Progenitor cell of endocrine pancreas (in vitro differentiated cells): ENCODE measurements at regions not wholly inside any gene's neighbourhood (a gene's known extent, or its start where the extent isn't known, plus 50 kb on each side); places are given as distances from the start of the nearest gene placed in this dataset.

Experiments used
- DNase-seq: peaks from one replicate; pipeline ENCODE4 v3.0.0; 2021; ENCODE audit warnings: low spot score; ENCODE audit not compliant: unreplicated experiment
- H3K27ac Mint-ChIP-seq: 2 replicates; pipeline ENCODE4 v1.8.0; 2021; ENCODE audit warnings: mild to moderate bottlenecking, moderate library complexity, mixed read lengths
- H3K27me3 Mint-ChIP-seq: 2 replicates; pipeline ENCODE4 v1.8.0; 2021; ENCODE audit warnings: mixed read lengths
- H3K36me3 Mint-ChIP-seq: 2 replicates; pipeline ENCODE4 v1.8.0; 2022; ENCODE audit warnings: mixed read lengths; ENCODE audit not compliant: insufficient read depth
- H3K4me1 Mint-ChIP-seq: 2 replicates; pipeline ENCODE4 v1.8.0; 2021; ENCODE audit warnings: low read depth, mixed read lengths
- H3K4me3 Mint-ChIP-seq: 2 replicates; pipeline ENCODE4 v1.8.0; 2021; ENCODE audit warnings: low read depth, mild to moderate bottlenecking, moderate library complexity, mixed read lengths
- H3K9me3 Mint-ChIP-seq: 2 replicates; pipeline ENCODE4 v1.8.0; 2021; ENCODE audit warnings: low read depth, mixed read lengths
- TF ChIP-seq, protein P1 (sequence below): fragments of 200-600 bp; sonication (generic); IDR thresholded peaks from one replicate; pipeline ENCODE4 v1.5.0; 2021; ENCODE audit warnings: antibody characterized with exemption, mild to moderate bottlenecking; ENCODE audit not compliant: unreplicated experiment

DNA sequence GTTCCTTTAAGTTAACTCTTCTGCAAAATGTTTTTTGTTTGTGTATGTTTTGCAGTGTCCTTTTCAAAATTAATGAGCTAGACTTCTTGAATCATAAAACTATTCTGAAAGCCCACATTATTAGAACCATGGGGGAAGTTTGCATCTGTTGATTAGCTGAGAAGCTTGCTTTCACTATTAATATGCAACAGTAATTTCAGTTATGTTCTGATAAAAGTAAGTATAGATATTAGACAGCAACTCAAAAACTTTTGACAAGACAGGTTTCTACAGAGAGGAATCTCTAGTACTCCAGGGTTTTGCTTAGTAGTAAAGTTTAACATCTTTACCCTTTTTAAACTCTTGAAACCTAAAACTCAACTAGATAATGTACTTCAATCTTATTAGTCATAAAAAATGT, 147.8 kb downstream of the UBE2E3 start:
- no peaks in the 10 kb centered on the region for H3K27me3 Mint-ChIP-seq
- peaks cover 2% of the 10 kb centered on the region for H3K4me1 Mint-ChIP-seq
- TF ChIP-seq, protein P1, sequence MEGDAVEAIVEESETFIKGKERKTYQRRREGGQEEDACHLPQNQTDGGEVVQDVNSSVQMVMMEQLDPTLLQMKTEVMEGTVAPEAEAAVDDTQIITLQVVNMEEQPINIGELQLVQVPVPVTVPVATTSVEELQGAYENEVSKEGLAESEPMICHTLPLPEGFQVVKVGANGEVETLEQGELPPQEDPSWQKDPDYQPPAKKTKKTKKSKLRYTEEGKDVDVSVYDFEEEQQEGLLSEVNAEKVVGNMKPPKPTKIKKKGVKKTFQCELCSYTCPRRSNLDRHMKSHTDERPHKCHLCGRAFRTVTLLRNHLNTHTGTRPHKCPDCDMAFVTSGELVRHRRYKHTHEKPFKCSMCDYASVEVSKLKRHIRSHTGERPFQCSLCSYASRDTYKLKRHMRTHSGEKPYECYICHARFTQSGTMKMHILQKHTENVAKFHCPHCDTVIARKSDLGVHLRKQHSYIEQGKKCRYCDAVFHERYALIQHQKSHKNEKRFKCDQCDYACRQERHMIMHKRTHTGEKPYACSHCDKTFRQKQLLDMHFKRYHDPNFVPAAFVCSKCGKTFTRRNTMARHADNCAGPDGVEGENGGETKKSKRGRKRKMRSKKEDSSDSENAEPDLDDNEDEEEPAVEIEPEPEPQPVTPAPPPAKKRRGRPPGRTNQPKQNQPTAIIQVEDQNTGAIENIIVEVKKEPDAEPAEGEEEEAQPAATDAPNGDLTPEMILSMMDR = no peak
- DNase-seq = no peak
- peaks cover 2% of the 10 kb centered on the region for H3K9me3 Mint-ChIP-seq
- H3K27ac Mint-ChIP-seq = no peak overlapping the region
- no peaks in the 10 kb centered on the region for H3K36me3 Mint-ChIP-seq
- no peak overlapping the region for H3K4me3 Mint-ChIP-seq

DNA sequence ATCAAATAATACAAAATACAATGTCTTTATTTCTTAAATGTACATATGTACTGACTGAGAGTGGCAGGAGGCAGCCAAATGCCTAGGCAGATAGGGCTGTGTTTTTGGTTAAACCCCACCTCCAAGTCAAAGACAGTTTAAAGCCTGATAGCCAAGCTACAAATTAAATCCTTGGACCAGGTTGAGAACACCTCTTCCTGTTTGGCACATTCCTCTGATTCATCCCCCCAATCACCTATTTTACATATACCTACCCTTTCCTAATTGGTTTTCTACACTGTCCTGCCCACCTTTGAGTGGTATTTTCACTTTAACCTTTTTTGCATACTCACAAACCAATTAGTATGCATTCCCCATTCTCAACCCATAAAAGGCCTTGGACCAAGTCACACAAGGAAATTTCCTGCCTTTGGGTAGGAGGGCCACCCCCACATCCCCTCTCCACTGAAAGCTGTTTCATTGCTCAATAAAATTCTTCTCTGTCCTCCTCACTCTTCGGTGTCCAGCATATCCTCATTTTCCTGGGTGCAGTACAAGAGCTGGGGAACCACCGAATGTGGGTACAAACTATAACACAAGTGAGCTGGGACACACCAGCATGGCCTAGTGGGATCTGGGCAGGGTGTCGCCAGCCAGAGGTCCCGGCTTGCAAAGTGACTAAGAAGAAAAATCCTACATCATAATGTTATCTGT, 149.1 kb downstream of the UBE2E3 start:
- H3K27me3 Mint-ChIP-seq = no peaks in the 10 kb centered on the region
- H3K4me1 Mint-ChIP-seq = peaks cover 2% of the 10 kb centered on the region
- DNase-seq = no peak
- H3K36me3 Mint-ChIP-seq = no peaks in the 10 kb centered on the region
- TF ChIP-seq, protein P1 = no peak
- no peak overlapping the region for H3K4me3 Mint-ChIP-seq
- peaks cover 2% of the 10 kb centered on the region for H3K9me3 Mint-ChIP-seq
- no peak overlapping the region for H3K27ac Mint-ChIP-seq

DNA sequence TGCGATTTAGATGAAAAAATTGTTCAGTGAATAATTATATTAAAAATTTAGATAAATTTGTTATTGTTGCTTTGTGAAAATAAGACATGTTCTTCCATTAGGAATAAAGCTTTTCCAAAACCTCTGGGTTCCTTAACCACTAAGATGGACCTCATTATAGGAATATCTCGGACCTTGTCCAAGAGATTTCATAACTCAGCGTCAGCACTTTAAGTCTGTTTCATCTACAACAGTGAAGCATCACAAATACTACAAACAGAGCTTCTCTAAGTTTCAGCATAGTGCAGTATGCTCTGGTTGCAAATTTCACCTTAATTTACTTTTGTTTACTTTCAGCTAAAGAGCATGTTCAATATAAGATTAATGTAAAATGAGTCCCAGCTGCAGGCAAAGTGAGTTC, 150.3 kb downstream of the UBE2E3 start:
- DNase-seq = no peak

DNA sequence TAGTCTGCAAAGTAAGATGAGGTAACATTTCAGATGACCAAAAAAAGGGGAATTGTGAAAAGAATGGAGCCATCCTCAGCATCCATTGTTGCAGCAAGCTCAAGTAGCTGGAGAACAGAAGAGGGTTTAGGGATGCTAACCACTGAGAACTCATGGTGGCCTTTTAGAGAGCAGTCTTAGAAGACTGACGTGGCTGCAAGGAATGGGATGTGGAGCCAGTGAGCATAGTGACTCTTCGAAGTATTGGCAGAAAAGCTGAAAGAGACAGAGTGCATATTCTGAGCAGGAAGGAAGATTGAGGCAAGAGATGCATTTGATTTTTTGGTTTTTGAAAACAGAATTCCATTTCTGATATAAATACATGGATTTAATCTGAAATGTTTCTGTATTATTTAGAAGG, 151.2 kb downstream of the UBE2E3 start:
- Mint-ChIP-seq H3K27me3 (no peaks in the 10 kb centered on the region), H3K4me3 (no peak overlapping the region), H3K27ac (no peak overlapping the region), H3K36me3 (no peaks in the 10 kb centered on the region), H3K4me1 (peaks cover under 1% of the 10 kb centered on the region), H3K9me3 (peaks cover under 1% of the 10 kb centered on the region)
- no peak for DNase-seq
- TF ChIP-seq, protein P1 = no peak

More for the DNA sequence above, 150.3 kb downstream of the UBE2E3 start:
- H3K4me3 Mint-ChIP-seq = no peak overlapping the region
- H3K9me3 Mint-ChIP-seq = peaks cover 2% of the 10 kb centered on the region
- H3K27me3 Mint-ChIP-seq = no peaks in the 10 kb centered on the region
- H3K27ac Mint-ChIP-seq = no peak overlapping the region
- H3K36me3 Mint-ChIP-seq = no peaks in the 10 kb centered on the region
- TF ChIP-seq, protein P1 = no peak
- peaks cover 2% of the 10 kb centered on the region for H3K4me1 Mint-ChIP-seq

DNA sequence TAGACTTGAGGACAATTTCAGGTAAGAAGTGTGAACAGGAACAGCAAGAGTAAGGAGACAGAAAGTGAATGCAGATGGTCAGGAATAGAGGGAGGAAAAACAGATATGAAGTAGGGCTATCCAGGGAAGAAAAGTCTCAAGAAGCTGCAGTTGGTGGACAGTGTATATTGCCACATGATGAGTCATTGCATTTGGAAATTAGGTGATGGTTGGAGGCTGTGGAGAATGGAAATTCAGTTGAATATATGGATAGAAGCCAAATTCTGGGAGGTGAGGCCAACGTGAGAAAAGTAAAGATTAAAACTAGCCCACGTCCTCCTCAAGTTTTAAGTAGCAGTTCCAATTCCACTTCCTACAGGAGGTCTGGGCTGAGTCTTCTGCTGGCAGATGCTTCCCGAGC, 158.4 kb downstream of the UBE2E3 start:
- H3K27ac Mint-ChIP-seq = no peak overlapping the region
- H3K4me1 Mint-ChIP-seq = no peaks in the 10 kb centered on the region
- no peaks in the 10 kb centered on the region for H3K36me3 Mint-ChIP-seq
- no peak for DNase-seq
- H3K9me3 Mint-ChIP-seq = no peaks in the 10 kb centered on the region
- TF ChIP-seq, protein P1 = no peak
- peaks cover 3% of the 10 kb centered on the region for H3K27me3 Mint-ChIP-seq
- H3K4me3 Mint-ChIP-seq = no peak overlapping the region
